Activated CD4-positive, alpha-beta memory T cell treated with anti-CD3 and anti-CD28 coated beads, Interleukin-2, amount 10 ng/mL, durations not matched to agents 7 days and 5 days (primary cell): ENCODE measurements at regions not wholly inside any gene's neighbourhood (a gene's known extent, or its start where the extent isn't known, plus 50 kb on each side); places are given as distances from the start of the nearest gene placed in this dataset.

Source experiments
- CTCF ChIA-PET: fragments of 350-600 bp; sonication (Branson Sonifier 250); formaldehyde crosslinking; loops from one replicate; lab custom pipeline; 2021; ENCODE audit warnings: antibody characterized with exemption, inconsistent platforms; lab: Charles Lee
- POLR2A ChIA-PET: fragments of 350-600 bp; sonication (Branson Sonifier 250); formaldehyde crosslinking; loops from one replicate; lab custom pipeline; 2021; ENCODE audit warnings: antibody characterized with exemption; lab: Charles Lee
- DNase-seq: peaks from one replicate; pipeline ENCODE4 v3.0.0-alpha.2; 2020
- H3K27ac Mint-ChIP-seq: one replicate; pipeline ENCODE4 v1.8.0; 2021; ENCODE audit warnings: mild to moderate bottlenecking, mixed read lengths
- H3K27me3 Mint-ChIP-seq: one replicate; pipeline ENCODE4 v1.8.0; 2021; ENCODE audit warnings: mixed read lengths
- H3K36me3 Mint-ChIP-seq: one replicate; pipeline ENCODE4 v1.8.0; 2021; ENCODE audit warnings: low read depth, mixed read lengths
- H3K4me1 Mint-ChIP-seq: one replicate; pipeline ENCODE4 v1.8.0; 2021; ENCODE audit warnings: mixed read lengths
- H3K4me3 Mint-ChIP-seq: one replicate; pipeline ENCODE4 v1.8.0; 2021; ENCODE audit warnings: mild to moderate bottlenecking, mixed read lengths
- H3K9me3 Mint-ChIP-seq: one replicate; pipeline ENCODE4 v1.8.0; 2021; ENCODE audit warnings: mixed read lengths

- no peak for DNase-seq
- ChIA-PET POLR2A (no interaction called here), CTCF (no interaction called here)
- H3K4me3 Mint-ChIP-seq = no peak overlapping the region
- H3K27me3 Mint-ChIP-seq = no peaks in the 10 kb centered on the region
- H3K9me3 Mint-ChIP-seq = peaks cover 10% of the 10 kb centered on the region
- no peaks in the 10 kb centered on the region for H3K36me3 Mint-ChIP-seq
- H3K27ac Mint-ChIP-seq = no peak overlapping the region
- H3K4me1 Mint-ChIP-seq = no peaks in the 10 kb centered on the region
These were observed 419.9 kb downstream of the HAPSTR1 start for GRCh38 chr16:9511389-9511788.

- Mint-ChIP-seq H3K4me3 (no peak overlapping the region), H3K36me3 (no peaks in the 10 kb centered on the region), H3K27ac (no peak overlapping the region), H3K4me1 (no peaks in the 10 kb centered on the region), H3K9me3 (peaks cover 5% of the 10 kb centered on the region), H3K27me3 (no peaks in the 10 kb centered on the region)
- ChIA-PET POLR2A (no interaction called here), CTCF (no interaction called here)
- DNase-seq = no peak
These were observed 425.0 kb downstream of the HAPSTR1 start for GRCh38 chr16:9516444-9516843.

- peaks cover 5% of the 10 kb centered on the region for H3K9me3 Mint-ChIP-seq
- no peaks in the 10 kb centered on the region for H3K27me3 Mint-ChIP-seq
- no peak overlapping the region for H3K4me3 Mint-ChIP-seq
- no peaks in the 10 kb centered on the region for H3K36me3 Mint-ChIP-seq
- no peak overlapping the region for H3K27ac Mint-ChIP-seq
- CTCF ChIA-PET = no interaction called here
- POLR2A ChIA-PET = no interaction called here
- no peak for DNase-seq
- H3K4me1 Mint-ChIP-seq = no peaks in the 10 kb centered on the region
These were observed 426.6 kb downstream of the HAPSTR1 start for GRCh38 chr16:9518051-9518450.

- no peak overlapping the region for H3K27ac Mint-ChIP-seq
- H3K27me3 Mint-ChIP-seq = no peaks in the 10 kb centered on the region
- peaks cover 5% of the 10 kb centered on the region for H3K9me3 Mint-ChIP-seq
- ChIA-PET CTCF (no interaction called here), POLR2A (no interaction called here)
- H3K4me3 Mint-ChIP-seq = no peak overlapping the region
- no peak for DNase-seq
- no peaks in the 10 kb centered on the region for H3K36me3 Mint-ChIP-seq
- no peaks in the 10 kb centered on the region for H3K4me1 Mint-ChIP-seq
These were observed 427.1 kb downstream of the HAPSTR1 start for GRCh38 chr16:9518581-9518980.

GRCh38 chr16:9521749-9522370, 430.4 kb downstream of the HAPSTR1 start:
- Mint-ChIP-seq H3K4me3 (no peak overlapping the region), H3K27ac (no peak overlapping the region), H3K36me3 (no peaks in the 10 kb centered on the region), H3K27me3 (no peaks in the 10 kb centered on the region), H3K4me1 (no peaks in the 10 kb centered on the region), H3K9me3 (peaks cover 17% of the 10 kb centered on the region)
- ChIA-PET POLR2A (no interaction called here), CTCF (no interaction called here)
- no peak for DNase-seq

- H3K27ac Mint-ChIP-seq = no peak overlapping the region
- H3K4me1 Mint-ChIP-seq = no peaks in the 10 kb centered on the region
- no peaks in the 10 kb centered on the region for H3K27me3 Mint-ChIP-seq
- ChIA-PET CTCF (no interaction called here), POLR2A (no interaction called here)
- no peaks in the 10 kb centered on the region for H3K36me3 Mint-ChIP-seq
- no peak overlapping the region for H3K4me3 Mint-ChIP-seq
- peaks cover 18% of the 10 kb centered on the region for H3K9me3 Mint-ChIP-seq
- no peak for DNase-seq
These were observed 431.2 kb downstream of the HAPSTR1 start for GRCh38 chr16:9522614-9523013.

- Mint-ChIP-seq H3K4me3 (no peak overlapping the region), H3K27ac (no peak overlapping the region), H3K9me3 (peaks cover 18% of the 10 kb centered on the region), H3K27me3 (no peaks in the 10 kb centered on the region), H3K4me1 (no peaks in the 10 kb centered on the region), H3K36me3 (no peaks in the 10 kb centered on the region)
- ChIA-PET POLR2A (no interaction called here), CTCF (no interaction called here)
- DNase-seq = no peak
These were observed 432.6 kb downstream of the HAPSTR1 start for GRCh38 chr16:9523994-9524393.

- POLR2A ChIA-PET = no interaction called here
These were observed 433.6 kb downstream of the HAPSTR1 start for GRCh38 chr16:9525037-9525436.

GRCh38 chr16:9526791-9527190, 435.3 kb downstream of the HAPSTR1 start:
- H3K27ac Mint-ChIP-seq = no peak overlapping the region
- no peaks in the 10 kb centered on the region for H3K36me3 Mint-ChIP-seq

More at GRCh38 chr16:9525037-9525436, 433.6 kb downstream of the HAPSTR1 start:
- Mint-ChIP-seq H3K27ac (no peak overlapping the region), H3K27me3 (no peaks in the 10 kb centered on the region), H3K36me3 (no peaks in the 10 kb centered on the region), H3K4me3 (no peak overlapping the region), H3K9me3 (peaks cover 18% of the 10 kb centered on the region), H3K4me1 (no peaks in the 10 kb centered on the region)
- CTCF ChIA-PET = no interaction called here
- no peak for DNase-seq

GRCh38 chr16:9527976-9528375, 436.5 kb downstream of the HAPSTR1 start:
- H3K4me1 Mint-ChIP-seq = no peaks in the 10 kb centered on the region
- no peak for DNase-seq
- POLR2A ChIA-PET = no interaction called here
- H3K4me3 Mint-ChIP-seq = no peak overlapping the region
- CTCF ChIA-PET = no interaction called here
- peaks cover 17% of the 10 kb centered on the region for H3K9me3 Mint-ChIP-seq
- no peak overlapping the region for H3K27ac Mint-ChIP-seq
- H3K27me3 Mint-ChIP-seq = no peaks in the 10 kb centered on the region
- H3K36me3 Mint-ChIP-seq = no peaks in the 10 kb centered on the region

More at GRCh38 chr16:9526791-9527190, 435.3 kb downstream of the HAPSTR1 start:
- H3K27me3 Mint-ChIP-seq = no peaks in the 10 kb centered on the region
- ChIA-PET POLR2A (no interaction called here), CTCF (no interaction called here)
- DNase-seq = no peak
- H3K4me1 Mint-ChIP-seq = no peaks in the 10 kb centered on the region
- no peak overlapping the region for H3K4me3 Mint-ChIP-seq
- H3K9me3 Mint-ChIP-seq = peaks cover 15% of the 10 kb centered on the region

GRCh38 chr16:9528511-9529079, 437.2 kb downstream of the HAPSTR1 start:
- H3K9me3 Mint-ChIP-seq = peaks cover 19% of the 10 kb centered on the region
- ChIA-PET CTCF (no interaction called here), POLR2A (no interaction called here)
- no peaks in the 10 kb centered on the region for H3K4me1 Mint-ChIP-seq
- no peaks in the 10 kb centered on the region for H3K27me3 Mint-ChIP-seq
- H3K36me3 Mint-ChIP-seq = no peaks in the 10 kb centered on the region
- no peak for DNase-seq
- no peak overlapping the region for H3K27ac Mint-ChIP-seq
- no peak overlapping the region for H3K4me3 Mint-ChIP-seq

- H3K36me3 Mint-ChIP-seq = no peaks in the 10 kb centered on the region
- peaks cover 16% of the 10 kb centered on the region for H3K9me3 Mint-ChIP-seq
- no peaks in the 10 kb centered on the region for H3K27me3 Mint-ChIP-seq
- ChIA-PET POLR2A (no interaction called here), CTCF (no interaction called here)
- no peak for DNase-seq
- no peaks in the 10 kb centered on the region for H3K4me1 Mint-ChIP-seq
- no peak overlapping the region for H3K4me3 Mint-ChIP-seq
- no peak overlapping the region for H3K27ac Mint-ChIP-seq
These were observed 441.6 kb downstream of the HAPSTR1 start for GRCh38 chr16:9533042-9533441.

- CTCF ChIA-PET = no interaction called here
- Mint-ChIP-seq H3K9me3 (peaks cover 16% of the 10 kb centered on the region), H3K27me3 (no peaks in the 10 kb centered on the region), H3K27ac (no peak overlapping the region), H3K4me3 (no peak overlapping the region), H3K36me3 (no peaks in the 10 kb centered on the region), H3K4me1 (no peaks in the 10 kb centered on the region)
- DNase-seq = no peak
- POLR2A ChIA-PET = no interaction called here
These were observed 443.3 kb downstream of the HAPSTR1 start for GRCh38 chr16:9534759-9535158.

- POLR2A ChIA-PET = no interaction called here
- Mint-ChIP-seq H3K4me1 (no peaks in the 10 kb centered on the region), H3K36me3 (no peaks in the 10 kb centered on the region), H3K9me3 (peaks cover 17% of the 10 kb centered on the region), H3K4me3 (no peak overlapping the region), H3K27me3 (no peaks in the 10 kb centered on the region), H3K27ac (no peak overlapping the region)
- DNase-seq = no peak
- CTCF ChIA-PET = no interaction called here
These were observed 445.5 kb downstream of the HAPSTR1 start for GRCh38 chr16:9536905-9537304.
